Upper lobe of right lung (tissue), 1 donor: ENCODE measurements at regions not wholly inside any gene's neighbourhood (a gene's known extent, or its start where the extent isn't known, plus 50 kb on each side); places are given as distances from the start of the nearest gene placed in this dataset.
"Not testable (repeated sequence)": the region's sequence is repeated elsewhere in the genome, so short reads cannot be mapped to it uniquely, and the experiment has no call there.

Experiments used
- ATAC-seq: fragments of 200-7000 bp; cut with Tn5 transposase; one replicate; pipeline ENCODE4 v1.9.1; 2020; ENCODE audit warnings: mild to moderate bottlenecking, moderate library complexity
- DNase-seq: peaks from one replicate; pipeline ENCODE4 v3.0.0-alpha.2; 2020
- H3K27ac ChIP-seq: fragments of 200-600 bp; one replicate; pipeline ENCODE4 v1.8.0; 2022
- H3K27me3 ChIP-seq: fragments of 200-600 bp; one replicate; pipeline ENCODE4 v1.8.0; 2022; ENCODE audit warnings: mild to moderate bottlenecking
- H3K36me3 ChIP-seq: fragments of 200-600 bp; one replicate; pipeline ENCODE4 v1.8.0; 2022
- H3K4me1 ChIP-seq: fragments of 200-600 bp; one replicate; pipeline ENCODE4 v1.8.0; 2022
- H3K4me3 ChIP-seq: fragments of 200-600 bp; one replicate; pipeline ENCODE4 v1.8.0; 2022; ENCODE audit warnings: mild to moderate bottlenecking
- H3K9me3 ChIP-seq: fragments of 200-600 bp; one replicate; pipeline ENCODE4 v1.8.0; 2022
- intact Hi-C: fragments of 100-400 bp; cut with DNase I; formaldehyde crosslinking; loops from one replicate; pipeline ENCODE4 v1.11.0; 2022
- TF ChIP-seq, protein P1 (sequence below): fragments of 200-600 bp; IDR thresholded peaks from one replicate; pipeline ENCODE4 v1.8.0; 2022; ENCODE audit warnings: antibody characterized with exemption
- donor health status: DM: no; HTN: yes; CAD: no; lungs with severe emphysema.

- ATAC-seq (no peak), DNase-seq (no peak)
- Histone ChIP-seq H3K4me1 (no peaks in the 10 kb centered on the region), H3K36me3 (no peaks in the 10 kb centered on the region), H3K4me3 (no peak overlapping the region), H3K27ac (no peak overlapping the region), H3K27me3 (no peaks in the 10 kb centered on the region), H3K9me3 (no peaks in the 10 kb centered on the region)
- TF ChIP-seq, protein P1, sequence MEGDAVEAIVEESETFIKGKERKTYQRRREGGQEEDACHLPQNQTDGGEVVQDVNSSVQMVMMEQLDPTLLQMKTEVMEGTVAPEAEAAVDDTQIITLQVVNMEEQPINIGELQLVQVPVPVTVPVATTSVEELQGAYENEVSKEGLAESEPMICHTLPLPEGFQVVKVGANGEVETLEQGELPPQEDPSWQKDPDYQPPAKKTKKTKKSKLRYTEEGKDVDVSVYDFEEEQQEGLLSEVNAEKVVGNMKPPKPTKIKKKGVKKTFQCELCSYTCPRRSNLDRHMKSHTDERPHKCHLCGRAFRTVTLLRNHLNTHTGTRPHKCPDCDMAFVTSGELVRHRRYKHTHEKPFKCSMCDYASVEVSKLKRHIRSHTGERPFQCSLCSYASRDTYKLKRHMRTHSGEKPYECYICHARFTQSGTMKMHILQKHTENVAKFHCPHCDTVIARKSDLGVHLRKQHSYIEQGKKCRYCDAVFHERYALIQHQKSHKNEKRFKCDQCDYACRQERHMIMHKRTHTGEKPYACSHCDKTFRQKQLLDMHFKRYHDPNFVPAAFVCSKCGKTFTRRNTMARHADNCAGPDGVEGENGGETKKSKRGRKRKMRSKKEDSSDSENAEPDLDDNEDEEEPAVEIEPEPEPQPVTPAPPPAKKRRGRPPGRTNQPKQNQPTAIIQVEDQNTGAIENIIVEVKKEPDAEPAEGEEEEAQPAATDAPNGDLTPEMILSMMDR, result no peak
- intact Hi-C loops, result no loop called here
These were observed 133.8 kb upstream of the TLE3 start for GRCh38 chr15:70231484-70231883.

DNA sequence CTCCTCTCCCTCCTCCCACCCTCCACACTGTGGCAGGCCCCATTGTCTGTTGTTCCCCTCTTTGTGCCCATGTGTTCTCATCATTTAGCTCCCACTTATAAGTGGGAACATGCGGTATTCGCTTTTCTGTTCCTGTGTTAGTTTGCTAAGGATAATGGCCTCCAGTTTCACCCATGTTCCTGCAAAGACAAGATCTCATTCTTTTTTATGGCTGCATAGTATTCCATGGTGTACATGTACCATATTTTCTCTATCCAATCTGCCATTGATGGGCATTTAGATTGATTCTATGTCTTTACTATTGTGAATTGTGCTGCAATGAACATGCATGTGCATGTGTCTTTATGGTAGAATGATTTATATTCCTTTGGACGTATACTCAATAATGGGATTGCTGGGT lies 130.2 kb upstream of the TLE3 start:
- ATAC-seq, H3K4me3 ChIP-seq, H3K36me3 ChIP-seq, intact Hi-C loops, H3K27me3 ChIP-seq, H3K4me1 ChIP-seq, H3K27ac ChIP-seq, DNase-seq, H3K9me3 ChIP-seq: not testable (repeated sequence)

DNA sequence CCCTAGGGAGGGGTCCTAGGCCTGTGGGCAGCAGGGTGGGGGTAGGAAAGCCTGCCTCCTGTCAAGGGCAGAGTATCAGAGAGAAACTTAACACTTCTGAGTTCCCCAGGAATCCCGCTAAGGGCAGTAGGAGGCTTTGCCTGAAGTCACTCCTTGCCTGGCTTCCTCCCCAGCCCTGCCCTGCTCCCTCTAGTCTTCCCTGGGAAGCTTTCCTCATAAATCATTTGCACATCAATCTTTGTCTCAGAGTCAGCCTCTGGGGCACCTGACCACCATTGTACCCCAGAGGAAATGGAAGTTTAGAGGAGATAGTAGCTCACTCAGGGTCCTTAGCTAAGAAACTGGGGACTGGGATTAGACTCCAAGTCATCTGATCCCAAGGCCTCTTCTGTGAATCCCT lies 129.4 kb upstream of the TLE3 start:
- H3K4me3 ChIP-seq, result no peak overlapping the region
- TF ChIP-seq, protein P1, result no peak
- no peak overlapping the region for H3K27ac ChIP-seq
- ATAC-seq, result no peak
- intact Hi-C loops, result no loop called here
- no peaks in the 10 kb centered on the region for H3K27me3 ChIP-seq
- no peaks in the 10 kb centered on the region for H3K9me3 ChIP-seq
- no peaks in the 10 kb centered on the region for H3K36me3 ChIP-seq
- DNase-seq, result no peak
- peaks cover 3% of the 10 kb centered on the region for H3K4me1 ChIP-seq

- no peak for DNase-seq
- H3K27me3 ChIP-seq, result no peaks in the 10 kb centered on the region
- no peak overlapping the region for H3K27ac ChIP-seq
- peaks cover 3% of the 10 kb centered on the region for H3K4me1 ChIP-seq
- intact Hi-C loops, result no loop called here
- no peaks in the 10 kb centered on the region for H3K36me3 ChIP-seq
- H3K4me3 ChIP-seq, result no peak overlapping the region
- TF ChIP-seq, protein P1, result no peak
- no peaks in the 10 kb centered on the region for H3K9me3 ChIP-seq
- no peak for ATAC-seq
These were observed 128.7 kb upstream of the TLE3 start for GRCh38 chr15:70226337-70226980.

DNA sequence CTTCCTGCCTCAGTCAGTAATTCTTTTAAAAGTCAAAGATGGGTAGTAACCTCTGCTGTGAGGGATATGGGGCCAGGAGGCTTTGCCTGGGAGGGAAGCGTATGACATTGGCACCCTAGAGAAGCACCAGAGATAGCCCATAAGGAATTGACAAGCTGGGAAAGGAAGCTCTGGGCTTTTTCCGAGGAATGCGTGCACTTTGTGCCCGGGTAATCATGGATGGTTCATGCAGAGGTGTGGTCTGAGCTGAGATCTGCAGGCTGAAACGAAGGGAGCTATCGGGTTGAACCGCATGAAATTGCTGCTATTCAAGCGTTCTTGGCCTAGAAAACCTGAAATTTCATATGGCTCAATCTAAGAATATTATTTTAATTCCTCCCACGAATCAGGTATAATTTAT lies 127.7 kb upstream of the TLE3 start:
- no peak for DNase-seq
- TF ChIP-seq, protein P1, result no peak
- intact Hi-C loops, result no loop called here

DNA sequence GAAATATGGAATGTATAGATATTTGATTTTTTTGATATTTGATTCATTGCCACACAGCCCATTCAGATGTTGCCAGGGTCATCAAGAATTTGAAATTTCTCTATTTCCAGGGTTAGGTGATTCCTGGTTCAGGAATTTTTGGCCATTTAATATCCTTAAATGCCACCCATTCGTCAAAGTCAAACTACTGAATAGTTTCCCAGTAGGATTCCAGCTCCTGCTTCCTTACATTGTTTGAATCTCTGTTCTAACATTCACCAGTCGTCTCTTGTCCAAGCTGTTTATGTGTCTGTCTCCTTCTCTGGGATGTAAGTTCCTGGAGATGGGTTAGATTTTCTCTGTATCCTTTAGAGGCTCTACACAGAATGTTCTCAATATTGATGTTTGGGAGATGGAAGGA lies 124.9 kb upstream of the TLE3 start:
- Histone ChIP-seq H3K4me1 (peaks cover 3% of the 10 kb centered on the region), H3K36me3 (no peaks in the 10 kb centered on the region), H3K9me3 (no peaks in the 10 kb centered on the region), H3K27me3 (no peaks in the 10 kb centered on the region), H3K4me3 (no peak overlapping the region), H3K27ac (no peak overlapping the region)
- TF ChIP-seq, protein P1, result no peak
- DNase-seq (no peak), ATAC-seq (no peak)
- intact Hi-C loops, result no loop called here

More for the DNA sequence above, 127.7 kb upstream of the TLE3 start:
- Histone ChIP-seq H3K9me3 (no peaks in the 10 kb centered on the region), H3K4me1 (peaks cover 3% of the 10 kb centered on the region), H3K27ac (no peak overlapping the region), H3K27me3 (no peaks in the 10 kb centered on the region), H3K4me3 (no peak overlapping the region), H3K36me3 (no peaks in the 10 kb centered on the region)
- no peak for ATAC-seq
